WTC11 (cell line): ENCODE measurements at regions not wholly inside any gene's neighbourhood (a gene's known extent, or its start where the extent isn't known, plus 50 kb on each side); places are given as distances from the start of the nearest gene placed in this dataset.

ENCODE experiments used
- ARID4B ChIP-seq: sonication (generic); formaldehyde crosslinking; IDR thresholded peaks from 2 replicates; pipeline ENCODE4 v1.8.0; 2023; ENCODE audit warnings: missing genetic modification reagents, mild to moderate bottlenecking, borderline replicate concordance
- CREB1 ChIP-seq: sonication (generic); formaldehyde crosslinking; IDR thresholded peaks from 2 replicates; pipeline ENCODE4 v1.8.0; 2023; ENCODE audit warnings: mild to moderate bottlenecking, missing genetic modification reagents
- FOXK1 ChIP-seq: sonication (generic); formaldehyde crosslinking; IDR thresholded peaks from 2 replicates; pipeline ENCODE4 v1.8.0; 2022; ENCODE audit warnings: mild to moderate bottlenecking, moderate library complexity, missing genetic modification reagents
- HMGA2 ChIP-seq: fragments of 250-450 bp; sonication (Bioruptor Pico); IDR thresholded peaks from 2 replicates; pipeline ENCODE4 v1.4.0; 2021; ENCODE audit warnings: mild to moderate bottlenecking, moderate library complexity
- MXD4 ChIP-seq: fragments of 250-450 bp; sonication (Bioruptor Pico); IDR thresholded peaks from 2 replicates; pipeline ENCODE4 v1.8.0; 2021; ENCODE audit warnings: mild to moderate bottlenecking, moderate library complexity, borderline replicate concordance
- NFYB ChIP-seq: sonication (generic); formaldehyde crosslinking; conservative IDR thresholded peaks from 2 replicates; pipeline ENCODE4 v1.8.0; 2022; ENCODE audit warnings: low read depth, missing genetic modification reagents
- PRDM15 ChIP-seq: sonication (generic); formaldehyde crosslinking; IDR thresholded peaks from 2 replicates; pipeline ENCODE4 v1.8.0; 2022; ENCODE audit warnings: missing genetic modification reagents
- ZNF121 ChIP-seq: sonication (generic); formaldehyde crosslinking; IDR thresholded peaks from 2 replicates; pipeline ENCODE4 v1.8.0; 2023; ENCODE audit warnings: missing genetic modification reagents
- TF ChIP-seq, protein P1 (sequence below): fragments of 200-600 bp; IDR thresholded peaks from 2 replicates; pipeline ENCODE4 v1.8.0; 2022; ENCODE audit warnings: antibody characterized with exemption
- TF ChIP-seq, protein P2 (sequence below): fragments of 250-450 bp; sonication (Bioruptor Pico); IDR thresholded peaks from 2 replicates; pipeline ENCODE4 v1.9.0; 2021; ENCODE audit warnings: mild to moderate bottlenecking
- TF ChIP-seq, protein P3 (sequence below): fragments of 250-450 bp; sonication (Bioruptor Pico); IDR thresholded peaks from 2 replicates; pipeline ENCODE4 v2.1.2; 2022; ENCODE audit warnings: mild to moderate bottlenecking, moderate library complexity
- TF ChIP-seq, protein P4 (sequence below): sonication (generic); formaldehyde crosslinking; IDR thresholded peaks from 2 replicates; pipeline ENCODE4 v1.8.1; 2022; ENCODE audit warnings: low read depth, missing genetic modification reagents, borderline replicate concordance
- TF ChIP-seq, protein P5 (sequence below): sonication (generic); formaldehyde crosslinking; IDR thresholded peaks from 2 replicates; pipeline ENCODE4 v1.8.1; 2023; ENCODE audit warnings: mild to moderate bottlenecking, missing genetic modification reagents, moderate library complexity
- TF ChIP-seq, protein P6 (sequence below): fragments of 250-450 bp; sonication (Bioruptor Pico); IDR thresholded peaks from 2 replicates; pipeline ENCODE4 v1.9.0; 2021; ENCODE audit warnings: mild to moderate bottlenecking, borderline replicate concordance

DNA sequence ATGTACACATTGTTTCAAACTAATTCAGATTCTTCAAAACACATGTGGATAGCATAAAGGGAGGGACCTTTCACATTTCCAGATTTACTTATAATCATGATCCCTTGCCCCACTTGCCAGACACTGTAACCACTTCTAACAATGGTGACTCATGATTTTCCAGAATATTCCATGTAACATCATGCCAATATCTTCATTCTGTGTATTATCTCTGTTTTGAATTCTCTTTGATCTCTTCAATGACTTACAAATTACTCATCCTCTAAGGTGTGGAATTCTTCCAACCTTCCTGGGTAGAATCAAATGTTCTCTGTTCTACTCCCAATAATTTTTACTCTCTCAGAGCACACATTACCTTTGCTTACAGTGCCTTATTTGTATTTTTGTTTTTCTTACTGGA is 517.1 kb downstream of the PCDH7 start:
- TF ChIP-seq, protein P1, sequence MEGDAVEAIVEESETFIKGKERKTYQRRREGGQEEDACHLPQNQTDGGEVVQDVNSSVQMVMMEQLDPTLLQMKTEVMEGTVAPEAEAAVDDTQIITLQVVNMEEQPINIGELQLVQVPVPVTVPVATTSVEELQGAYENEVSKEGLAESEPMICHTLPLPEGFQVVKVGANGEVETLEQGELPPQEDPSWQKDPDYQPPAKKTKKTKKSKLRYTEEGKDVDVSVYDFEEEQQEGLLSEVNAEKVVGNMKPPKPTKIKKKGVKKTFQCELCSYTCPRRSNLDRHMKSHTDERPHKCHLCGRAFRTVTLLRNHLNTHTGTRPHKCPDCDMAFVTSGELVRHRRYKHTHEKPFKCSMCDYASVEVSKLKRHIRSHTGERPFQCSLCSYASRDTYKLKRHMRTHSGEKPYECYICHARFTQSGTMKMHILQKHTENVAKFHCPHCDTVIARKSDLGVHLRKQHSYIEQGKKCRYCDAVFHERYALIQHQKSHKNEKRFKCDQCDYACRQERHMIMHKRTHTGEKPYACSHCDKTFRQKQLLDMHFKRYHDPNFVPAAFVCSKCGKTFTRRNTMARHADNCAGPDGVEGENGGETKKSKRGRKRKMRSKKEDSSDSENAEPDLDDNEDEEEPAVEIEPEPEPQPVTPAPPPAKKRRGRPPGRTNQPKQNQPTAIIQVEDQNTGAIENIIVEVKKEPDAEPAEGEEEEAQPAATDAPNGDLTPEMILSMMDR: no peak
- TF ChIP-seq, protein P2, sequence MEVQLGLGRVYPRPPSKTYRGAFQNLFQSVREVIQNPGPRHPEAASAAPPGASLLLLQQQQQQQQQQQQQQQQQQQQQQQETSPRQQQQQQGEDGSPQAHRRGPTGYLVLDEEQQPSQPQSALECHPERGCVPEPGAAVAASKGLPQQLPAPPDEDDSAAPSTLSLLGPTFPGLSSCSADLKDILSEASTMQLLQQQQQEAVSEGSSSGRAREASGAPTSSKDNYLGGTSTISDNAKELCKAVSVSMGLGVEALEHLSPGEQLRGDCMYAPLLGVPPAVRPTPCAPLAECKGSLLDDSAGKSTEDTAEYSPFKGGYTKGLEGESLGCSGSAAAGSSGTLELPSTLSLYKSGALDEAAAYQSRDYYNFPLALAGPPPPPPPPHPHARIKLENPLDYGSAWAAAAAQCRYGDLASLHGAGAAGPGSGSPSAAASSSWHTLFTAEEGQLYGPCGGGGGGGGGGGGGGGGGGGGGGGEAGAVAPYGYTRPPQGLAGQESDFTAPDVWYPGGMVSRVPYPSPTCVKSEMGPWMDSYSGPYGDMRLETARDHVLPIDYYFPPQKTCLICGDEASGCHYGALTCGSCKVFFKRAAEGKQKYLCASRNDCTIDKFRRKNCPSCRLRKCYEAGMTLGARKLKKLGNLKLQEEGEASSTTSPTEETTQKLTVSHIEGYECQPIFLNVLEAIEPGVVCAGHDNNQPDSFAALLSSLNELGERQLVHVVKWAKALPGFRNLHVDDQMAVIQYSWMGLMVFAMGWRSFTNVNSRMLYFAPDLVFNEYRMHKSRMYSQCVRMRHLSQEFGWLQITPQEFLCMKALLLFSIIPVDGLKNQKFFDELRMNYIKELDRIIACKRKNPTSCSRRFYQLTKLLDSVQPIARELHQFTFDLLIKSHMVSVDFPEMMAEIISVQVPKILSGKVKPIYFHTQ (CRISPR knock-in tag): no peak
- TF ChIP-seq FOXK1 (CRISPR knock-in tag) (no peak), HMGA2 (CRISPR knock-in tag) (no peak), PRDM15 (no peak), CREB1 (CRISPR knock-in tag) (no peak), ZNF121 (no peak), MXD4 (CRISPR knock-in tag) (no peak), ARID4B (CRISPR knock-in tag) (no peak), NFYB (no peak)
- TF ChIP-seq, protein P3, sequence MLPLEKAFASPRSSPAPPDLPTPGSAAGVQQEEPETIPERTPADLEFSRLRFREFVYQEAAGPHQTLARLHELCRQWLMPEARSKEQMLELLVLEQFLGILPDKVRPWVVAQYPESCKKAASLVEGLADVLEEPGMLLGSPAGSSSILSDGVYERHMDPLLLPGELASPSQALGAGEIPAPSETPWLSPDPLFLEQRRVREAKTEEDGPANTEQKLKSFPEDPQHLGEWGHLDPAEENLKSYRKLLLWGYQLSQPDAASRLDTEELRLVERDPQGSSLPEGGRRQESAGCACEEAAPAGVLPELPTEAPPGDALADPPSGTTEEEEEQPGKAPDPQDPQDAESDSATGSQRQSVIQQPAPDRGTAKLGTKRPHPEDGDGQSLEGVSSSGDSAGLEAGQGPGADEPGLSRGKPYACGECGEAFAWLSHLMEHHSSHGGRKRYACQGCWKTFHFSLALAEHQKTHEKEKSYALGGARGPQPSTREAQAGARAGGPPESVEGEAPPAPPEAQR: no peak
- TF ChIP-seq, protein P4, sequence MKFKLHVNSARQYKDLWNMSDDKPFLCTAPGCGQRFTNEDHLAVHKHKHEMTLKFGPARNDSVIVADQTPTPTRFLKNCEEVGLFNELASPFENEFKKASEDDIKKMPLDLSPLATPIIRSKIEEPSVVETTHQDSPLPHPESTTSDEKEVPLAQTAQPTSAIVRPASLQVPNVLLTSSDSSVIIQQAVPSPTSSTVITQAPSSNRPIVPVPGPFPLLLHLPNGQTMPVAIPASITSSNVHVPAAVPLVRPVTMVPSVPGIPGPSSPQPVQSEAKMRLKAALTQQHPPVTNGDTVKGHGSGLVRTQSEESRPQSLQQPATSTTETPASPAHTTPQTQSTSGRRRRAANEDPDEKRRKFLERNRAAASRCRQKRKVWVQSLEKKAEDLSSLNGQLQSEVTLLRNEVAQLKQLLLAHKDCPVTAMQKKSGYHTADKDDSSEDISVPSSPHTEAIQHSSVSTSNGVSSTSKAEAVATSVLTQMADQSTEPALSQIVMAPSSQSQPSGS (CRISPR knock-in tag): no peak
- TF ChIP-seq, protein P5, sequence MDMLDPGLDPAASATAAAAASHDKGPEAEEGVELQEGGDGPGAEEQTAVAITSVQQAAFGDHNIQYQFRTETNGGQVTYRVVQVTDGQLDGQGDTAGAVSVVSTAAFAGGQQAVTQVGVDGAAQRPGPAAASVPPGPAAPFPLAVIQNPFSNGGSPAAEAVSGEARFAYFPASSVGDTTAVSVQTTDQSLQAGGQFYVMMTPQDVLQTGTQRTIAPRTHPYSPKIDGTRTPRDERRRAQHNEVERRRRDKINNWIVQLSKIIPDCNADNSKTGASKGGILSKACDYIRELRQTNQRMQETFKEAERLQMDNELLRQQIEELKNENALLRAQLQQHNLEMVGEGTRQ (CRISPR knock-in tag): no peak
- TF ChIP-seq, protein P6, sequence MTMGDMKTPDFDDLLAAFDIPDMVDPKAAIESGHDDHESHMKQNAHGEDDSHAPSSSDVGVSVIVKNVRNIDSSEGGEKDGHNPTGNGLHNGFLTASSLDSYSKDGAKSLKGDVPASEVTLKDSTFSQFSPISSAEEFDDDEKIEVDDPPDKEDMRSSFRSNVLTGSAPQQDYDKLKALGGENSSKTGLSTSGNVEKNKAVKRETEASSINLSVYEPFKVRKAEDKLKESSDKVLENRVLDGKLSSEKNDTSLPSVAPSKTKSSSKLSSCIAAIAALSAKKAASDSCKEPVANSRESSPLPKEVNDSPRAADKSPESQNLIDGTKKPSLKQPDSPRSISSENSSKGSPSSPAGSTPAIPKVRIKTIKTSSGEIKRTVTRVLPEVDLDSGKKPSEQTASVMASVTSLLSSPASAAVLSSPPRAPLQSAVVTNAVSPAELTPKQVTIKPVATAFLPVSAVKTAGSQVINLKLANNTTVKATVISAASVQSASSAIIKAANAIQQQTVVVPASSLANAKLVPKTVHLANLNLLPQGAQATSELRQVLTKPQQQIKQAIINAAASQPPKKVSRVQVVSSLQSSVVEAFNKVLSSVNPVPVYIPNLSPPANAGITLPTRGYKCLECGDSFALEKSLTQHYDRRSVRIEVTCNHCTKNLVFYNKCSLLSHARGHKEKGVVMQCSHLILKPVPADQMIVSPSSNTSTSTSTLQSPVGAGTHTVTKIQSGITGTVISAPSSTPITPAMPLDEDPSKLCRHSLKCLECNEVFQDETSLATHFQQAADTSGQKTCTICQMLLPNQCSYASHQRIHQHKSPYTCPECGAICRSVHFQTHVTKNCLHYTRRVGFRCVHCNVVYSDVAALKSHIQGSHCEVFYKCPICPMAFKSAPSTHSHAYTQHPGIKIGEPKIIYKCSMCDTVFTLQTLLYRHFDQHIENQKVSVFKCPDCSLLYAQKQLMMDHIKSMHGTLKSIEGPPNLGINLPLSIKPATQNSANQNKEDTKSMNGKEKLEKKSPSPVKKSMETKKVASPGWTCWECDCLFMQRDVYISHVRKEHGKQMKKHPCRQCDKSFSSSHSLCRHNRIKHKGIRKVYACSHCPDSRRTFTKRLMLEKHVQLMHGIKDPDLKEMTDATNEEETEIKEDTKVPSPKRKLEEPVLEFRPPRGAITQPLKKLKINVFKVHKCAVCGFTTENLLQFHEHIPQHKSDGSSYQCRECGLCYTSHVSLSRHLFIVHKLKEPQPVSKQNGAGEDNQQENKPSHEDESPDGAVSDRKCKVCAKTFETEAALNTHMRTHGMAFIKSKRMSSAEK (CRISPR knock-in tag): no peak
